K562 (cell line): ENCODE measurements at regions not wholly inside any gene's neighbourhood (a gene's known extent, or its start where the extent isn't known, plus 50 kb on each side); places are given as distances from the start of the nearest gene placed in this dataset.

Source experiments
- C11orf30 ChIP-seq: fragments of 450-650 bp; IDR thresholded peaks from 2 replicates; pipeline ENCODE4 v1.6.1; 2016; ENCODE audit warnings: low read depth, mild to moderate bottlenecking
- ETS2 ChIP-seq: IDR thresholded peaks from 2 replicates; pipeline ENCODE4 v1.6.1; 2016; ENCODE audit warnings: borderline replicate concordance, missing genetic modification characterization, mild to moderate bottlenecking, moderate library complexity, missing compliant biosample characterization; ENCODE audit not compliant: poor library complexity, severe bottlenecking
- FOXJ3 ChIP-seq: sonication (generic); formaldehyde crosslinking; IDR thresholded peaks from 2 replicates; pipeline ENCODE4 v1.4.0; 2020; ENCODE audit warnings: mild to moderate bottlenecking, missing genetic modification reagents
- MECOM ChIP-seq: fragments of 250-450 bp; sonication (Bioruptor Pico); IDR thresholded peaks from 2 replicates; pipeline ENCODE4 v1.8.0; 2022; ENCODE audit warnings: inconsistent platforms
- NFATC3 ChIP-seq: fragments of 450-650 bp; IDR thresholded peaks from 2 replicates; pipeline ENCODE4 v1.6.1; 2017; ENCODE audit warnings: mild to moderate bottlenecking
- NFE2 ChIP-seq: IDR thresholded peaks from 2 replicates; pipeline ENCODE4 v1.6.1; 2014; ENCODE audit warnings: antibody characterized with exemption, low read depth
- NR2C2 ChIP-seq, 2 experiments: fragments of 200-800 bp in 1 of 2; sonication (Bioruptor generic) in 1 of 2; sonication (generic) in 1 of 2; formaldehyde crosslinking in 1 of 2; IDR thresholded peaks; 2 replicates each; pipeline versions ENCODE4 v1.6.1 to v1.8.0; 2016 to 2022; ENCODE audit warnings: mild to moderate bottlenecking in 1 of 2, missing compliant biosample characterization in 1 of 2, missing genetic modification characterization in 1 of 2, missing genetic modification reagents in 1 of 2
- RBM34 ChIP-seq: fragments of 200-400 bp; formaldehyde crosslinking; IDR thresholded peaks from 2 replicates; pipeline ENCODE4 v1.6.1; 2018; ENCODE audit warnings: low read length, borderline replicate concordance; ENCODE audit not compliant: insufficient read depth
- SIX5 ChIP-seq, 2 experiments: IDR thresholded peaks; 2 replicates each; pipeline ENCODE4 v1.6.1; 2011; ENCODE audit warnings: low read length in 2 of 2, borderline replicate concordance in 1 of 2, low read depth in 1 of 2, mild to moderate bottlenecking in 1 of 2, moderate library complexity in 1 of 2; ENCODE audit not compliant: insufficient read depth in 1 of 2
- TF ChIP-seq, protein P1 (sequence below): fragments of 450-650 bp; formaldehyde crosslinking; IDR thresholded peaks from 2 replicates; pipeline ENCODE4 v1.4.0; 2020; ENCODE audit warnings: mild to moderate bottlenecking, mixed read lengths
- TF ChIP-seq, protein P2 (sequence below): sonication (generic); formaldehyde crosslinking; IDR thresholded peaks from 2 replicates; pipeline ENCODE4 v1.8.0; 2022; ENCODE audit warnings: missing genetic modification reagents, mild to moderate bottlenecking, borderline replicate concordance

DNA sequence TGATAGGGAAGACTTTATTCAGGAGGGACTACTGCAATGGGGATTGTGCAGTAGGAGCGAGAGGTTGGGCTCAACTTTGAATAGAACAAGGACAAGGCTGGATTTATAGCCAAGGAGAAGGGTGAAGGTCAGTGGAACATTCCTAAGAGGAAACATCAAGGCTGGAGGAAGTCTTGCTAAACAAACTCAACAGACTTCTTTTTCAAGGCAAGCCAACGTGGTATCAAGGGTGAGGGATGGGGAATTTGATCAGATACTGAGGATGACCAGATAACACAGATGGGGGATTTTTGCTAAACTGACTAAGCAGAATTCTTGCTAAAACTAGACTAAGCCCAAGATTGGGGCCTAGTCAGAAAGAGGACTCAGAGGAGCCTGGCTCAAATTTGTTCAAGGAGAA, 107.3 kb downstream of the DUSP10 start (continued):
- TF ChIP-seq, protein P1, sequence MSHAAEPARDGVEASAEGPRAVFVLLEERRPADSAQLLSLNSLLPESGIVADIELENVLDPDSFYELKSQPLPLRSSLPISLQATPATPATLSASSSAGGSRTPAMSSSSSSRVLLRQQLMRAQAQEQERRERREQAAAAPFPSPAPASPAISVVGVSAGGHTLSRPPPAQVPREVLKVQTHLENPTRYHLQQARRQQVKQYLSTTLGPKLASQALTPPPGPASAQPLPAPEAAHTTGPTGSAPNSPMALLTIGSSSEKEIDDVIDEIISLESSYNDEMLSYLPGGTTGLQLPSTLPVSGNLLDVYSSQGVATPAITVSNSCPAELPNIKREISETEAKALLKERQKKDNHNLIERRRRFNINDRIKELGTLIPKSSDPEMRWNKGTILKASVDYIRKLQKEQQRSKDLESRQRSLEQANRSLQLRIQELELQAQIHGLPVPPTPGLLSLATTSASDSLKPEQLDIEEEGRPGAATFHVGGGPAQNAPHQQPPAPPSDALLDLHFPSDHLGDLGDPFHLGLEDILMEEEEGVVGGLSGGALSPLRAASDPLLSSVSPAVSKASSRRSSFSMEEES: no peak
- TF ChIP-seq ETS2 (tag) (no peak), NFE2 (peak; percentile 41), MECOM (peak; percentile 16; the same call in 1 of the 2 replicates), NR2C2 (CRISPR knock-in tag; IDR thresholded peaks at IDR 0.05) (no peak), NR2C2 (tag; IDR thresholded peaks at IDR 0.05) (peak; percentile 37; the same call in 1 of the 2 replicates), C11orf30 (peak; percentile 17; the same call in 1 of the 2 replicates), SIX5 (IDR thresholded peaks at IDR 0.05; ENCODE audit: borderline replicate concordance in 1 of 2, insufficient read depth in 1 of 2, low read depth in 1 of 2, low read length in 2 of 2) (no peak), NFATC3 (no peak), RBM34 (no peak), FOXJ3 (CRISPR knock-in tag) (no peak)
- TF ChIP-seq, protein P2, sequence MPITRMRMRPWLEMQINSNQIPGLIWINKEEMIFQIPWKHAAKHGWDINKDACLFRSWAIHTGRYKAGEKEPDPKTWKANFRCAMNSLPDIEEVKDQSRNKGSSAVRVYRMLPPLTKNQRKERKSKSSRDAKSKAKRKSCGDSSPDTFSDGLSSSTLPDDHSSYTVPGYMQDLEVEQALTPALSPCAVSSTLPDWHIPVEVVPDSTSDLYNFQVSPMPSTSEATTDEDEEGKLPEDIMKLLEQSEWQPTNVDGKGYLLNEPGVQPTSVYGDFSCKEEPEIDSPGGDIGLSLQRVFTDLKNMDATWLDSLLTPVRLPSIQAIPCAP (CRISPR knock-in tag): no peak
- TF ChIP-seq, all 486 proteins: peak for 9
